ENCODE measurements at regions not wholly inside any gene's neighbourhood (a gene's known extent, or its start where the extent isn't known, plus 50 kb on each side); places are given as distances from the start of the nearest gene placed in this dataset.

GRCh38 chr20:17819395-17820093 lies 119.8 kb downstream of the BANF2 start:
- no peak for DNase-seq (ENCODE audit: low read depth)

GRCh38 chr20:17818187-17818586 lies 118.4 kb downstream of the BANF2 start:
- DNase-seq (ENCODE audit: low read depth): no peak
- Histone ChIP-seq H3K27me3 (ENCODE audit: control insufficient read depth, insufficient read depth, low read length) (no peaks in the 10 kb centered on the region), H3K4me3 (ENCODE audit: low read depth, low read length) (no peak overlapping the region), H3K36me3 (ENCODE audit: control insufficient read depth, insufficient read depth, low read length) (no peaks in the 10 kb centered on the region)
- TF ChIP-seq CTCF (IDR thresholded peaks at IDR 0.05; ENCODE audit: insufficient read depth, low read length, poor library complexity, severe bottlenecking): no peak

More at GRCh38 chr20:17819395-17820093, 119.8 kb downstream of the BANF2 start:
- no peaks in the 10 kb centered on the region for H3K36me3 ChIP-seq (ENCODE audit: control insufficient read depth, insufficient read depth, low read length)
- H3K27me3 ChIP-seq (ENCODE audit: control insufficient read depth, insufficient read depth, low read length): no peaks in the 10 kb centered on the region
- H3K4me3 ChIP-seq (ENCODE audit: low read depth, low read length): no peak overlapping the region
- no peak for TF ChIP-seq CTCF (IDR thresholded peaks at IDR 0.05; ENCODE audit: insufficient read depth, low read length, poor library complexity, severe bottlenecking)

GRCh38 chr20:17816804-17817587 lies 117.2 kb downstream of the BANF2 start:
- TF ChIP-seq CTCF (IDR thresholded peaks at IDR 0.05; ENCODE audit: insufficient read depth, low read length, poor library complexity, severe bottlenecking): no peak
- no peak overlapping the region for H3K4me3 ChIP-seq (ENCODE audit: low read depth, low read length)
- H3K36me3 ChIP-seq (ENCODE audit: control insufficient read depth, insufficient read depth, low read length): no peaks in the 10 kb centered on the region
- DNase-seq (ENCODE audit: low read depth): no peak
- no peaks in the 10 kb centered on the region for H3K27me3 ChIP-seq (ENCODE audit: control insufficient read depth, insufficient read depth, low read length)

DNA sequence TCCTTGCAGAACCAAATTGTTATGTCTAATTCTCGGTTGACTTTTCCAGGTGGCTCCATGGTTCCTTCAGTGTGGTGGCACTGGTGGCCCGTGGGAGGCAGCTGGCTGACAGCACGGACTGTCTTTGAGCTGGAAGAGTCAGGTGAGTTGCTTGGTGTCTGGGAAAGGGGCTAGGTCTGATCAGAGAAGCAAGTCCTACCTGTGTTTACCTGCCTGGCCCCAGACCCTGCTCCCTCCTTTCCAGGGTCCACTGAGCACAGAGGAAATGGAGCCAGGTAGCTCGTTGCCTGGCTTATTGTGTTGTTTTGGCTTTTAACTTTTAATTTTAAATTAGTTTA lies 111.8 kb downstream of the BANF2 start:
- H3K4me3 ChIP-seq (ENCODE audit: low read depth, low read length): no peak overlapping the region
- TF ChIP-seq CTCF (IDR thresholded peaks at IDR 0.05; ENCODE audit: insufficient read depth, low read length, poor library complexity, severe bottlenecking): no peak
- no peaks in the 10 kb centered on the region for H3K27me3 ChIP-seq (ENCODE audit: control insufficient read depth, insufficient read depth, low read length)
- no peak for DNase-seq (ENCODE audit: low read depth)
- H3K36me3 ChIP-seq (ENCODE audit: control insufficient read depth, insufficient read depth, low read length): no peaks in the 10 kb centered on the region

DNA sequence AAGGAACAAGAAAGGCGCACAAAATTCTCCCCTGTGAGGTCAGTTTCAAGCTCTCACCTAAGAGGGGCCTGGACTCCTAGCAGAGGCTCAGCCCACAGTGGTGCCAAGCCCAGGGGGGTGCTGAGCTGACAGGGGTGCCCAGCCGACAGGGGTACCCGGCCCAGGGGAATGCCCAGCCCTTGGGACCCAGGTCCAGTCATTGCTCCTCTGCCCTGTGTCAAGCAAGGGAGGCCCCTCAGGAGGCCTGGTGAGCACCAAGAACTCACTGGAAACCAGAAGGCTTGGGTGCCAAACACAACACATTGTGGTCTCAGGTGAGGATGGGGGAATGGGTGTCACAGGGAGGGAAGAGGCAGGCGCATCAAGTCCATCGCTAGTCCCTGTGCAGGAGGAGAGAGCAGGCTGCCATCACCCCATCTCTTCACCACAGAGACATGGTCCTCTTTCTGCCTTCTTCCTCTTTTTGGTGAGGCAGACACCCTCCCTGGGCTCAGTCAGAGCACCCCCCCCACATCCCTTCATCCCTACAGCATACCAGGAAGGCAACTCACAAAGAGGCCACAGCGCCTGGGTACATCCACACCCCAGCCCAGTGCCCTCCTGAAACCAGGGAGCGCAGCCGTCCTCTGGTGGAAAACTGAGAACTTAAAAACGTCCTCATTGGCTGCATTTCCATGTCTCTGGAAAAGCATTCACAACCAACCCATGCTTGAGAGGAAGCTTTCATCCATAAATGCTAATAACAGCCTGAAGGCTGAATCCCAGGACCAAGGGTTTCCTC lies 111.3 kb downstream of the BANF2 start:
- H3K36me3 ChIP-seq (ENCODE audit: control insufficient read depth, insufficient read depth, low read length): no peaks in the 10 kb centered on the region
- H3K4me3 ChIP-seq (ENCODE audit: low read depth, low read length): no peak overlapping the region
- H3K27me3 ChIP-seq (ENCODE audit: control insufficient read depth, insufficient read depth, low read length): no peaks in the 10 kb centered on the region
- no peak for DNase-seq (ENCODE audit: low read depth)
- TF ChIP-seq CTCF (IDR thresholded peaks at IDR 0.05; ENCODE audit: insufficient read depth, low read length, poor library complexity, severe bottlenecking): no peak

Data from kidney epithelial cell (primary cell).